GM19452 (cell line): ENCODE measurements at regions not wholly inside any gene's neighbourhood (a gene's known extent, or its start where the extent isn't known, plus 50 kb on each side); places are given as distances from the start of the nearest gene placed in this dataset.
"Not testable (repeated sequence)": the region's sequence is repeated elsewhere in the genome, so short reads cannot be mapped to it uniquely, and the experiment has no call there.

Experiments used
- ATAC-seq: cut with Tn5 transposase; IDR thresholded peaks from one replicate; pipeline ENCODE4 v1.9.1; 2021; ENCODE audit not compliant: unreplicated experiment

DNA sequence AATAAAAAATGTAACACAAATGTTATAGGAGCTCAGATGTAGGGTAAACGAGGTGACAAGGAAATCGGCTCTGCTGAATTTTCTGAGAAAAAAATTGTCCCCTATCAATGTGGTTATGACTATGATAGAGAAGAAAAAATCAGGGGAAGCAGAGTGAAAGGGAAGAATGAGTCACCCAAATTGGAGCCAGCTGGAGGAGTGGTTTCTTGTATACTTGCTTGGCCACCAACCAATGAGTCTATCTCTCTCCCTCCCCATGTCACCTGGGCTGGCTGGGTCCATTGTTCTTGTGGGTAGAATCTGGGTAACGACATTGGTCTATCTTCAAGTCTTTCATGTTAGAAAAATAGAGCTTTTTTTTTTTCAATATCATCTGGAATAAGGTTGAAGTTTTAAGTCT is 196.6 kb upstream of the FLRT2 start:
- no peak for ATAC-seq

DNA sequence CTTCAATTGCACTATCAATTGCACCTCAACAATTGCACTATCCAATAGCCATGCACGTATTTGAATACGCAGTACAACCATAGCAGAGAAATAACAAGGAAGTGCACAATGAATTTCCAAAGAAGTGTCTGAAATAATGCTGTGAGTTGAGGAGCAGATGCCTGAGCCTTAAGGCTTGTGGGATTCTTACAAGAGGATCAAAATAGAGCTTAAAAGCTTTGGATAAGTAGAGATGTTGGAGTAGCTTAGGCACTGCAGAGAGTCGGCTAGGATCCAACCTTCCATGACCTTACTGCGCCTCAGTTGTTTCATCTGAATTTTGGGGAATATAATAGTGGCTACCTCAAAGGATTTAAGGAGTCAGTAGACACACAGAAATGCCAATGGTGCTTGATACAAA is 196.1 kb upstream of the FLRT2 start:
- ATAC-seq = no peak

DNA sequence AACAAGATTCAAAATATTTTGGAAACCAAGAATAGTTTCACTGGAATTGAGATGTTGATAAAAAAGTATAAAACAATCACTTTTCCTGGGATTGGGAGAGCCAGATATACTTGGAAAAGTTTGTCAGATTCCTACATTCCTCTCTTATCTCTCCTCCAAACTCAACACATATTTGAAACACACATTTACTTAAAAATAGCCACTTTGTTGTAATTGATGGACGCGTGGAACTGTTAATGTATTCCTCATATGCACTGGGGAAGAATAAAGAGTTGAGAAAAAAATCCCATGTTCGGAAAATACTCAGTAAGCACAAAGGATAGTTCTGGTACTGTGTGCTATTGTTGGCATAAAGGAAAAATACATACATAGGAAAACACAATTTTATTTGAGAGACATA is 195.6 kb upstream of the FLRT2 start:
- no peak for ATAC-seq

DNA sequence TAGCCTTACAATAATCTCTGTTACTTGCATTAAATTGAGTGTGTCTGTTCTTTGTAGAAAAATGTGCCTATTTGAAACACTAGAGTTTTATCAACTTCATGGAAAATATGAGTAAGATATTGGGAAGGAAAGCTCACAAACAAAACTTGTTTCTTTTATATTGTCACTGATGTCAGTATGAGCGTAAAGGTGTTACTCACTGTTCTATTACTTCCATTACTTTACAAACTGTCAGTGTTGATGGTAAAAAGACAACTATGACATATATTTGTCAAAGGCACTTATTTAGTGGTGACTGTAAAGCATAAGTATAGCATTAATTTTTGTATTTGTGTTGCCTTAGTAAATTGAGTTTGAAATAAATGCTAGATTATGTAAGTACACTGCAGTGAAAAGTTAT is 193.7 kb upstream of the FLRT2 start:
- ATAC-seq = no peak

DNA sequence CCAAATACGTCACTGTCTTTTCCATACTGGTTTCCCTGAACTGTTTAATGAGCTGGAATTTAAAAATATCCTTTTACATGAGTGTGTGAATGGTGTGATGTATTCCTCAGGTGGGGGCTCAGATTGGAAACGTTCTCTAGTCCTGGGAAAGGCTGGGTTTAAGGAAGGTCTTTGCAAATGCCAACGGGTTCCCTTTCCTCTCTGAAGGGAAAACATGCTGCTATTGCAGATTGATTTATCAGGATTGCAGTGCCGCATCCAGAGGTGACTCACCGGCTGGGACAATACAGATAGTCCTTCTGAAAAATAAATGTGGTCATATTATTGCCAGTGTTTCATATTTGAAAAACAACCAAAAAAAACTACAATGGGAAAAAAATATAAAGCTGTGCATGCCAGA is 193.1 kb upstream of the FLRT2 start:
- no peak for ATAC-seq

DNA sequence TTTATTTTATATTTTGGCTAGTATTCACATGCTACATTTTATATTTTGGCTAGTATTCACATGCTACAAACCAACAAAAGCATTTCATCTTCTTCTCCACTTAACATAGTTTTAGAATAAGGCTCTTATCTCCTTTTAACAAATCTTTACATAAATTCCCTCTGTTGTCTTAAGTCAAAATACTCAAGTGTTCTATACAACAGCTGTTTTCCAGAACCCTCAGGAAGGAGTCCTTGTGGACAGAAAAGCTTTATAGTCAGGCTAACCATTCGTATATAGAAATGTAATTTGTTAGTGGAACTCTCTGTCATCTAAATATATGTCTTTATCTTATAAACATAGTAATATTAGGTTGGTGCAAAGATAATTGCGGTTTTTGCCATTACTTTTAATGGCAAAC is 191.0 kb upstream of the FLRT2 start:
- no peak for ATAC-seq

DNA sequence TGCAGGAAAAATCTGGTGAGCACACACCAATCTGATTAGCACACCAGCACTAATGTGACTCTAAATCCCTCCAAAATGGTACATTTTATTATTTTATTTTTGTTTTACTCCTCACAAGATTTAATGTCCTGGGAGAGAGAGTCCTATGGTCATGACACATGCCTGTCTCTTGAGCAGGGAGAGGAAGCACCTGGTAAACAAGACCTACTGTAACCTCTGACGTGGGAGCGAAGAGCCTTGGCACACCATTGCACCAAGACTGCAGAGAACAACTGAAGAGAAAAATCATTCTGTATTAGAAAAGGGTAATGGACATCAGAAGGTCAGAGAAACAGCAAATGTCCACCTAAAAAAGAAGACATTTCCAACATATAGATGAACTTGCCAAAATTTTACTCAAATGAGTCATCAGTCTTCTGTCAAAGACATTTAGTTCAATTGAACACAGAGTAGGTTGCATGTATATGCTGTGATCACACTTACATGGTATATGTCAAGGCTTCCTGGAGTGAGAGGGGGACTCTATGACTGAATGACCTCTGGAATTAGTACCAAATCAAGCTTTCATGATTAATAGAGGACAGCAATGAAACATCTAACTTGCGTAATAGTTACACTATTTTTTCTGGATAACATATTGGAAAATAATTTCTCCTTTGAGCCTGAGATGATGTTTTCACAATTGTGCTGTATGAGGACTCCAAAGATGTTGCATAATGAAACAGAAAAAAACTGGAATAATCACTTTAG is 186.9 kb upstream of the FLRT2 start:
- no peak for ATAC-seq

DNA sequence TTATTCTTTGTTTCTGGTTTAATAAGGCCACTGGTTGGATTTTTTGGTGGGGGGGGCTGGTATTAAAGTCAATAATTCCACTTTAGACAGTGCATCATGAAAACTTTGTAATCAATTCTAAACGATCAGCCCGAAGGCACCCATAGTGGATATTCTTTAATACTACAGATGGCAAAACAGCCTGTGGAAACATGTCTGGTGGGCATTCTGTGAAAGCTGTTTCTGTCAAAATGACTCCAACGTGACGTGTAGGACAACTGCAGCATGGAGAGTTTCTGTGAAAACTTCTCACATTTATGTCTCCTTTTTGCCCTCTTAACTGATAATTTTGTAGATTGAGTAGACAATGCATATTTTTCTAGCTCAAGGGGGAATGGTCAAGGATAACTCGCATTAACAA is 185.8 kb upstream of the FLRT2 start:
- no peak for ATAC-seq

DNA sequence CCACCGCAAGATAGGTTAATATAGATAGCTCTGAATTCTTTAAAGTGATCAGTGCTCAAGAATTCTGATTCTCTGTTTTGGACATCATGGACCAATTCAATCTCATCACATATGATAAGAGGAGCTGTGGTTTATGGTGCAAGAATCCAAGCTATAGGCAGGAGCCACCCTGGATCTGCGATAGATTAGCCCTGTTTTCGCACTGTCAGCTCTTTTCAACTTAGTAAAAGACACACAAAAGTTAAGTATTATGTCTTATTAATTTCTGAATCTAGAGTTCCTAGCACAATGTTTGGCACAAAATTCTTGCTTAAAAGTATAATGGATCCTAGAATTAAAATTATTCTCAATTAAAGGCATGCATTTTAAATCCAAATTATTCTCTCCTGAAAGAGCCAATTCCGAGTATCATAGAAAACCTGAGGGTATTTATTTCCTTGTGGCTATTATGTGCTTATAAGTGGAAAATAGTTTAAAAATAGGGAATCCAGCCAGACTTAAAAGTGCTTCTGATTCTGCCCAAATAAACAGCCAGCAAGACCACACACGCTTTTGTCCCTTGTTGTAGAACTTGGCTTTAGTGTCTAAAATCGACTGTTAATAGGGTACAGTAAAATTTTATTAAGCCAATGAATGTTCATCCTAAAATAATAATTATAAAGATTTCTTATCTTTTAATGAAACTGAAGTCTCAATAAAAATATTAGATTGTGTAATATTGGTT is 184.9 kb upstream of the FLRT2 start:
- ATAC-seq = no peak

DNA sequence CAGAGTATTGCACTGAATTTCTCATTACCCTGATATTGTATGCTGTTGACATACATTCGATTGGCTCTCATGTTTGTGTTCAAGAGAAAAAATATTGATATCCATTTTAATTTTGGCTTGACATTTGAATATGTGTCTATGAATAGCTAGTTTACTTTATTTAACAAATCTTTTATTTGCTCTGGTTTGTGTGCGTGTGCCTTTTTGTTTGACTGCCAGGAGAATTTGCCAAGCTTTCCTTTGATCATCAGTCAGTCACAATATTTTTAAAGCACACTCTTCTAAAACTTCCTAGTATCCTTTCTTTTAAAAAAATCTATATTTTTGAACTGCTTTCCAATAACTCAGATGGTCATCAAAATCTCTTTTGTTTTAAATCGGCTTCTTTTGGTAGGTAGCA is 179.3 kb upstream of the FLRT2 start:
- ATAC-seq = no peak

DNA sequence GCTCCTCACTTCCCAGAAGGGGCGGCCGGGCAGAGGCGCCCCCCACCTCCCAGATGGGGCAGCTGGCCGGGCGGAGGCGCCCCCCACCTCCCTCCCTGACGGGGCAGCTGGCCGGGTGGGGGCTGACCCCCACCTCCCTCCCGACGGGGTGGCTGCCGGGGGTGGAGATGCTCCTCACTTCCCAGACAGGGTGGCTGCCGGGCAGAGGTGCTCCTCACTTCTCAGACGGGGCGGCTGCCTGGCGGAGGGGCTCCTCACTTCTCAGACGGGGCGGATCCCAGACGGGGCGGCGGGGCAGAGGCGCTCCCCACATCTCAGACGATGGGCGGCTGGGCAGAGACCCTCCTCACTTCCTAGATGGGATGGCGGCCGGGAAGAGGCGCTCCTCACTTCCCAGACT is 177.4 kb upstream of the FLRT2 start:
- not testable (repeated sequence) for ATAC-seq

DNA sequence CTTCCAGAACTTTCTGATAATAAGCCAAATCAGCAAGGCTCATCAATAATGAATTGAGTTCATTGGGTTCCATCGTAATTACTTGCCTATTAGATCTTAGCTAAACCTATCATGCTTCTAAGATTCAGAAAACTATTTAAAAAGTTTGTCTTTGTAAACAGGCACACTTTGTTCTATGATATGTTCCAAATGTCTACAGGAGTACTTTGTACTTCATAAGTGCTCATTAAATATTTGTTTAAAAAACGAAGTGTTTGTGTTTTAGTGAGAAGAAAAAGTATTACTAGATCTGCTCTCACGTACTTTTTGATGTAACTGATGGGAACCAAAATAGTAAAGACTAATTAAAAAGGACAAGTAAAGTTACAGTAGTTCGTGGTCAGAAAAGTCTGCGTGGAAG is 172.8 kb upstream of the FLRT2 start:
- ATAC-seq = no peak

DNA sequence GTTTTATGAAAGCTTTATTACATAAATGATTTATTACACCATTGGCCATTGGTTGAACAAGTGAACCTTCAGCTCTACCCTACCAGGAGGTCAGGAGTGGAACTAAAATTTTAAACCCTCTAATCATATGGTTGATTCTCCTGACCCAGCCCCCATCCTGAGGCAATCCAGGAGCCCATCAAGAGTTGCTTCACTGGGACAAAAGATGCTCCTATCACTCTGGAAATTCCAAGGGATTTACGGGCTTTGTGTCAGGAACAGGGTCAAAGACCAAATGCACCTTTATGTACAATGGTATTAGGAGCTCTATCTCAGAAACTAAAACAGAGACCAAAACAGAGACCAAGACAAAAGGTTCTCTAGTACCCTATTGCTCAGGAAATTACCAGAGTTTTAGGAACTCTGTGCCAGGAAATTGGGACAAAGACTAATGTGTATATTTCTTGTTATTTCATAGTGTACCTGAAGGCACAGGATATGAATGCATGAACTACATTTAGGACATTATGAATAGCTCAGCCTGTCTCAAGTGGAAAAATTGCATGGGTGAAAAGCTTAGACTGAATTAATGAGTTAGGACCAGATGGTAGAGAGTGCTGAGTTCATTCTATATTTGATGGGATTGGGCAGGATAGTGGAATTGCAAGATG is 171.7 kb upstream of the FLRT2 start:
- no peak for ATAC-seq

DNA sequence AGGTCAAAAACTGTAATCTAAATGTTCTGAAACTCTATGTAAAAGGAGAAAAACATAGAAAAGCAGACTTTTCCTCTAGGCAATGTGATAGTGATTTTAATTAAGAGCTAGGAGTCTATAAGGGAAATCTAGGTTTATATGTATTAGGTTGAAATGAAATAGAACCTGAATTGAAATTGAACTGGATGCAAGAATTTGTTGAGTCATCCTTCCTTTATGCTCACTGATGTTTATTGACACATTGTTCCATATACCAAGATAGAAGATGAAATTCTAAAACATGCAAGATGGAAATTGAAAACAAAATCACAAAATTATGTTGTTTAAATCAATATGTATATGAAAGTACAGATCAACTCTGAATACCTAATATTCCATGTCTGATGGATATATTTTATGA is 170.4 kb upstream of the FLRT2 start:
- no peak for ATAC-seq

DNA sequence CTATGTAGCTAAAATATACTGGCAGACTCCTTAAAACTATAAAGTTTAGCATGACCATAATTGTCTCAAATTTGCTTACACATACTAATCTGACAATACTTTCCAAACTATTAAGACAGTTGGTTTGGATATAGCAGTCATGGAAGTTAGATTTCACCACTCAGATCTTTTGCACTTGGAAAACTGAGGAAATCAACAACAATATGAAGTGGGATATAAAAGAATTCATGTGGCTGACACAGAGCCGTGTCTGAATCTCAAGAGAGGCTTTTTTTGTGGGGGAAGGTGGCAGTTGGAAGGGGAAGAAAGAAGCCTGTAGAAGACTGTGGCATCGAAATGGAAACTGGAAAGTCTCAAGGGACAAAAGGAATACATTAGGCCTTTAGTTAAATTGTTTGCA is 166.6 kb upstream of the FLRT2 start:
- no peak for ATAC-seq

DNA sequence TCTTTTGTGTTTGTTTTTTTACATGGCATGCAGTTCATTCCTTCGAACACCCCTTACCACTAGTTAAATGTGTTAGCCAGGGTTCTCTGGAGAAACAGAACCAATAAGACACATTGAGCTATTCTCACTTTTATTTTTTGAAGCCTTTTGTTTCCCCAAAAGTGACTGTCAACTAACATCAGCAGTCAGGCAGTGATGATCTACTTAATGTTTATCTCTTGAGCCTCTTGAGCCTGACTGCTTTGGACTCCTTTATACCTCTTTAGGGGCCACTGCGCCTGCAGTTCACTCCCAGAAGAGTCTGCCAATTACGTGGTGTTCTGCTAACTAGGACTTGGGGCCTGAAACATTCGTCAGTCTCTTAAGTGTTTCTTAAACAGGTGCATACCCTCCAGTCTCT is 163.7 kb upstream of the FLRT2 start:
- no peak for ATAC-seq

DNA sequence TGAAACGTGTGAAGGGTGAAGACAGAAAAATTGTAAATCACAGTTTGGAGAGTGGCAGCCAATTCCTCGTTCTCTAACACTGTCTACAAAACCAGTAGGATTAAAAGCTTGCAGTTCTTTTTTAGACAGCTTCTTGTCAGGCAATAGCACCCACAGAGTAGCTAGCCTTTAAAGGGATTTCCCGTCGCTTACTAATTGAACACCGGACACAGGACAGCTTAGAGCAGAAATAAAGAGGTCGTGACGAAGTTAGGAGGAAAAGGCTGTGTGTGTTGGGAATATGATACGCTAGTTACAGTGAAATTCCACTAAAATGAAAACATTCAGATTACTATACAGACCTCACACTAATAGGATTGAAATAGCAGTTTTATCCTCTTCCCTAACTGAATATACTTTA is 149.1 kb upstream of the FLRT2 start:
- no peak for ATAC-seq

DNA sequence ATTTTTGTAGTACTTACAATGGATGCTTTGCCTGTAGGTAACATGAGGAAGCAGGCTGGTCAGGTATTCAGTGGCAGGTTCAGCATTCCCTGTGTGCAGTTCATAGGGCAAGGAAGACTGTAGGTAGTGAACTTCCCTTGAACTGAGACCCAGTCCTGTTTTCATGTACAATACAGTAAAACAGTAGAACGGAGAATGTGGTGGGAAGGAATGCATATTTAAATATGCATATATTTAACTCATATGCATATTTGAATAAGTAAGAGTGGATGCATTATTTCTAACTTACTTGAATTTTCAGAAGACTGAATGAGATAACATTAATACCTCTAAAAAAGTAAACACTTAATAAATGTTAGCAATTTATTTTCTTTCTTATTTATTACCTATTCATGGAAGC is 147.6 kb upstream of the FLRT2 start:
- ATAC-seq = no peak

DNA sequence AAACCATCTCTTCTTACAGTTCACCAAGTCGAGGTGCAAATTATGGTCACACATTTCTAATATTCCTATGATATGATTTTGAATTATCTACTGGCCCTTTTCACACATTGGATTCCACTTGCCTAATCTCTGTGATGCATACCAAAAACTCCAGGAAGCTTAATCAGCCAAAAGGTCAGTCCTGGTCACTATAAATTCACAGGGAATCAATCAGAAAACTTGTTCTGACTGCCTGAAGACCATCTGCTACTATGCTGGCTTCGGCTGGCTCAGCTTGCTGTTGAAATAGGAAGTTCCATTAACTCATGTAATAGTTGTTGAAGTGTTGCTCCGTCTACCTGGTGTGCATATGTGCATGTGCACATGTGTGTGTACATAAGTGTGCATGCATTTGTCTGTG is 142.8 kb upstream of the FLRT2 start:
- no peak for ATAC-seq

DNA sequence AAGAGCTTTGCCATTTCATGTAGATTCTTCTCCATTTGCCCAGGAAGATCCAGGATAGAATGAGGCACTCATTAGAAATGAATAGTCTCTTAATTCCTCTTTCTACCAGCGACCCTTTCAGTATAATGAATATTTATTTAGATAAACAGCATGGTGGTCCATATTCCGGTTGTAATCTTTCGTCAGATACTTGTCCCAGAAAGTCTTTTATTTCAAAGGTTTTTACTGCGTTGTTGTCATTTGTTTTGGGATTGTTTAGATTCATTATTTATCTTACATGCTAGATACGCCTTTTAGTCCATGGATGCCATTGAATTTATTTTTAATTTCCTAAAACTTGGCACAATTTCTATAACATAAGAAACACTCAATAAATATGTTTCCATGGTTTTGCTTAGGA is 139.7 kb upstream of the FLRT2 start:
- ATAC-seq = no peak

DNA sequence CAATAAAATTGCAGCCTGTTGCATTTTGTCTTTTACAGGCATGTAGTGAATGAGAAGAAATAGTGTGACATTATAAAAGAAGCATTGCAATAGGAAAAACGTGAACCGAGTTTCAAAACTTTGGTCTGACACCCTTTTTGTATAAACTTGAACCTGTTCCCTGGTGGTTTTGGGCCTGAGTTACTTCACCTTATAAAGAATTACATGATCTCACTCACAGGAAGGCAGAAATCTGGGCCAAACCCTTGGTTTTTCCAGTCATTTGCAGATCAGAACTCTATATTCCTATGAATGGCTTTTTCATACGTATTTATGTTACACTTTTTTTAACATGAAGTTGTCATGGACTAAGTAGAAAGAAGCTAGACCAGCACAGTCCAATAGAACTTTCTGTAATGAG is 138.5 kb upstream of the FLRT2 start:
- no peak for ATAC-seq

DNA sequence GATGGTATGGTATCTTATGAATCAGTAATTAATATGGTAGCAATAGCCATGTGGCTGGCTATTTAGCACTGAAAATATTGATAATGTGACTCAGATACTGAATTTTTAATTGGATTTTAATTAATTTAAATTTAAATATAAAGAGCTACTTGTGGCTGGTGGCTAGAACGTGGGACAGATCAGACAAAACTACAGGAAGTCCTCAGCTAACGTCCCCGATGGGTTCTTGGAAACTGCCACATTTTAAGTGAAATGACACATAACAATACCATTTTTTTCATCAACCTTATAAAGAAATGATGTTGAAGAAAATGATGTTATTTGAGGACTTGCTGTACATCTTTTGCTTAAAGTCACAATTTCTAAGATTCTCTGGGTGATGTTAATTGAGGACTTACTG is 138.1 kb upstream of the FLRT2 start:
- no peak for ATAC-seq
